Stimulated activated CD8-positive, alpha-beta memory T cell treated with anti-CD3 and anti-CD28 coated beads, Interleukin-12 subunit alpha, Interleukin-12 subunit beta, amount 100 ng/mL, for 24 hours (primary cell): ENCODE measurements at regions not wholly inside any gene's neighbourhood (a gene's known extent, or its start where the extent isn't known, plus 50 kb on each side); places are given as distances from the start of the nearest gene placed in this dataset.
"Not testable (repeated sequence)": the region's sequence is repeated elsewhere in the genome, so short reads cannot be mapped to it uniquely, and the experiment has no call there.

Experiments used
- DNase-seq: peaks from one replicate; pipeline ENCODE4 v3.0.0-alpha.2; 2020; ENCODE audit errors: extremely low read depth

DNA sequence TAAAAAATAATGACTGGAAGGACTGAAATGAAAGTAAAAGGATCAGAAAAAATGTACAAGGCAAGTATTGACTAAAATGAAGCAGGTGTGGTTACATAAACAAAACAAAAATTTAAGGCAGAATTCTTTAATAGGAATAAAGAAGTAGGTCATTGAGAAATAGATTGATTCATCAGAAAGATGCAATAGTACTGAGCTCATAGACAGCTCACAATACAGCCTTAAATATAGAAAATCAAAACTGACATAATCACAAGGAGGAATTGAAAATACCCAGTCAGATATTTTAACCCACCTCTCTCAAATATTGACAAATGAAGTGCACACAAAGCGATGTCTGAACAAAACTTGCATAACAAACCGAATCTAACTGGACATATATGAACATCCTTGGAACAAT lies 366.8 kb upstream of the DPYD start:
- DNase-seq = no peak

DNA sequence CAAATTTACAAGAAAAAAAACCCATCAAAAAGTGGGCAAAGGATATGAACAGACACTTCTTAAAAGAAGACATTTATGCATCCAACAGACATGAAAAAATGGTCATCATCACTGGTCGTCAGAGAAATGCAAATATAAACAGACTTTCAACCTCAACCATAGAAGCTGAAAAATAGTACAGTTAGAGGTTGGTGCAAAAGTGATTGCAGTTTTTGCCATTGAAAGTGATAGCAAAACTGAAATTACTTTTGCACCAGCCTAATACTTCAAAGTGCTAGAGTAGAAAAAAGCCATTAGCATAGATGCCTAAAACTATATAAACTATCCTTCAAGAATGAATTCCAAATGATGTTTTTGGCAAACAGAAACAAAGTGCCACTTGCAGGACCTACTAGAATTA lies 365.8 kb upstream of the DPYD start:
- no peak for DNase-seq

DNA sequence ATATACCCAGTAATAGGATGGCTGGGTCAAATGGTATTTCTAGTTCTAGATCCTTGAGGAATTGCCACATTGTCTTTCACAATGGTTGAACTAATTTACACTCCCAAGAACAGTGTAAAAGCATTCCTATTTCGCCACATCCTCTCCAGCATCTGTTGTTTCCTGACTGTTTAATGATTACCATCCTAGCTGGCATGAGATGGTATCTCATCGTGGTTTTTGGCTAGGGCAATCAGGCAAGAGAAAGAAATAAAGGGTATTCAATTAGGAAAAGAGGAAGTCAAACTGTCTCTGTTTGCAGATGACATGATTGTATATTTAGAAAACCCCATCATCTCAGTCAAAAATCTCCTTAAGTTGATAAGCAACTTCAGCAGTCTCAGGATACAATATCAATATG lies 364.5 kb upstream of the DPYD start:
- not testable (repeated sequence) for DNase-seq

DNA sequence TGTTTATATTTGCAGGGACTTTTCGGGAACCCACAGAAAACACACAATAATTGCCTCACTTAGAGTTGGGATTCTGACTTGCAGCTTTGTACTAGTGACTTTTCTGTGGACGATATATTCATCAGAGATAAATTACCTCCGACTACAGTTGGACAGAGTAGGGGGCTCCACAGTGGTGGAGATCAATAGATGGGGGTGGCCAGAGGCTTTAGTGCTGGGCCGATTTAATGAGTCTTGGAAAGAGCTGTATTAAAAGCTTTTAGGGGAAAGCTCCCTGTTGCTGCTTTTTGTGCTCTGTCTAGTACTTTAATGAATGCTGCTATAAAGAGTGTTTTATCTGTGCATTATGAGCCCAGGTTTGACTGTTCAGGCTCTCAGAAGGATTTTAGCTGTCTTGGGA lies 359.2 kb upstream of the DPYD start:
- DNase-seq = no peak

DNA sequence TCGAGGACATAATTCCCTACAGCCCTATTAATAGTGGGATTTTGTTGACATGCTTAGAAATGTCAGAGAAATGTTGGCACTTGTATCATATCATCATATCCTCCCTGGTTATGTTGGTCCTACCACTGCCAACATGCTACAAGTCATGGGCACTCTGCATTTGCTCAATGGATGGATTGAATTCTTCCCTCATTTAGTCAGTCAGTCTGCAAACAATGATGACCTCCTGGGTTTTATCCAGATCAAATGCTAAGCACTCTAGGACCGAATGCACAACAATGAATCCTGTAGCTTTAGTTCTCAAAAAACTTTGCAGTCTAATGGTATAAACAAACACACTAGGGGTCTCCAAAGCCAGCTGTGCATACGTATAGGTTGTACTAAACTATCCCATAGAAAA lies 357.2 kb upstream of the DPYD start:
- no peak for DNase-seq

DNA sequence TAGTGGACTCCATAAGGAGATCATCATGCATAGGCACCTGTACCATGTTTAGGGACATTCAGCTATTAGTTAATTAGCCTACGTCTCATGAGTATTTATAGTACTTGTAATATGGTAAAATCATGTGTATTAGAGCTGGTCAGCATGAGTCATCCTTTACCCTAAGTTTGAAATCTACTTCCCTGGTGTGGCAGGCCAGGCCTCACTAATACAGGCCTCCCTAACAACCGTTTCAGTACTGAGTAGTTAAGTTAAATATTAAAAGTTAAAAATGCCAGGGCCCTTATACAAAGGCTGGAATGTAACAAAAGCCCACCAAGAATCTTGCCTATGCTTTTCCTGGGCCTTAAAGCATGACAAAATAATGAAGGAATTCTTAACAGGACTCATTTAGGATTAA lies 356.3 kb upstream of the DPYD start:
- DNase-seq = no peak

DNA sequence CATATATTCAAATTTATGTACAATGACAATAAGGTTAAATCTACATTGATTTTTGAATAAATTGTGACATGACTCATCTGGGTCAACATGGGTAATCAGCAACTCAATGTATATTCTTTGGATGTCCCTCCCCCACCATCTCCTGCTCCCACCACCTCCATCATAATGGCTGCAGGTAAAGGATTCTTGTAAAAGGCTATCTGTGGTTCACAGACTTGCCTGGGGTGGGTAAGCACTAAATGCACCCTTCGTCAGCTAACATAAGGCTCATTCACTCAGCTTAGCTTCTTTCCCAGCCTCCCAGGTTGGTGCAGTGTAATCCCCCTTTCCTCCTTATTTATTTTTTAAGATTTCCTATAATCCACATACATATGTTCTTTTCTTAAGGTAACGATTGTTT lies 355.7 kb upstream of the DPYD start:
- DNase-seq = no peak

DNA sequence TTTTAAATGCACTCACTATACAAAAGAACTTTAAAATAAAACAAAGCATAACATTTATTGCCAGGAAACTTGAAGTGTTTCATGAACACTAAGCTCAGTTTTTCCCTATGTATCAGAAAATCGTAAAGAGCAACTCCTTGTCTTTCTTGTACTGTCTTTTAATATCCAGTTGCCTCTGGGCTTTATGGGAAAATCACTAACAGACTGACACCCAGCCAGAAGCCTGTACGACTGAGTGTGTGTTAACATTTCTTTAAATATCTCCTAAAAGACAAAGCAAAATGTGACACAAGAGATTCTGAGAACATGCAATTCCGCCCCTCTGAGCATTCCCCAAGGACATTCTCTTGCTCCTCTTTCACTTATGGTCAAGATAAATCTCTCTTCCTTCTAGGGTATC lies 347.5 kb upstream of the DPYD start:
- DNase-seq = no peak

DNA sequence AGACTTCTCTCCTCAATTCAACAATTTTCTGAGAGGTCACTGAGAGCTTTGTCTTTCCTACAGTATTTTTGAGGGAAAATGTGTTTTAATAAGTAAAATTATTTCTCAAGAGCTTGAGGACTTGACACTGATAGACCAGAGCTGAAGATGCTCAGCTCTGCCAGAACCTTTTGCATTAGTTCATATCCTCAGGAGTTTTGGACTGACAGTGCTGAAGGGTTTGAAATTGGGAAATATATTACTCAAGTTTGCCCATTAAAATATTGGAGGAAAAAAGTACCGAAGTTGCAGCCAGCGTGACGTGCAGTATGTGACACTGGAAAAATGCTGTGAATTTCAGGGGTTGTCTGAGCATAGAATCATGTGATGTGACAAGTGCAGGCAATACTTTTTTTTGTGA lies 346.6 kb upstream of the DPYD start:
- DNase-seq = no peak

DNA sequence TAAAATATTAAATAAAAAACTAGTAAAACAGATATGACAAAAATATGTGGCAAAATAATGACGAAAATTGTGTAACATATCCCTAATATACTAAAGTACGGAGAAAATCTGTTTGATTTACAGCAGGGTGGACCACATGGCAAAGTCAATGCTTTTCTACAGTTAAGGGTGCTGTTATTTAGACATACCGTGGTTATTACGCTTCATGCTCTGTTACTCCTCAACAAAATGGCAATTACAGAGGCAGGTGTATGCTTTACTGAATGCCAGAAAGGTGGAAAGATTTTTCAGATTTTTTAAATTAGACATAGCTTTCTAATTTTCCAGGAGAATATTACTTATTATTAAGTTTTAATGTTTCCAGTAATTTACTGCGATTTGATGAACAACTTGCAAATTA lies 343.9 kb upstream of the DPYD start:
- DNase-seq = no peak

DNA sequence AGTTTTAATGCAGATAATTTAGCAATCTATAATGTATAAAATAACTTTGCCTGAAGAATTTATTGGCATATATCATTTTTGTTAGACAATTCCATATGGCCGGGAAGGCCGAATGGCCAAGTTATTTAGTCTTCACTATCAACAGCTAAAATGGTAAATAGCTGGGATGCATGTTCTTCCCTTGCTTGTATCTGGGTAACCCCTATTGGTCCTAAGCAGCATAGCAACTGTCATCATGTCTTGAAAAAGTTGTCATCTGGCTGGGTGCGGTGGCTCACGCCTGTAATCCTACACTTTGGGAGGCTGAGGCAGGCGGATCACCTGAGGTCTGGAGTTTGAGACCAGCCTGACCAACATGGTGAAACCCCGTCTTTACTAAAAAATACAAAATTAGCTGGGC lies 340.0 kb upstream of the DPYD start:
- no peak for DNase-seq

DNA sequence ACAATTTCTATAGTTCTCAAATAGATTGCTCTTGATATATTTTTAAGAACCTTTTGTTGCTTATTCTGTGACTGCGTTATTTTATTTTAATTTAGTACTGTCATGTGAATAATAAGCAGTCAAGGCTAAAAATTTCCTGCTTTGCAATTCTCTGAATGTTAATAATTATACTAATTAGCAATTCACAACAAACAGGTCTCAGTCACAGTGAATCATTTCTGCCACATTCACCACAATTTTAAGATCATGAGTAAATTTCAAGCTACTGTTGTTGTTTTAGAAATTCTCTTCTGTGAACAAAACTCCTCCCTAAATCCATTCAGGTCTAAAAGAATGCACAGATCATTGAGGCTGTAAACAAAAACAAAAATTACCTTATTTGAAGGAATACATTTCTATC lies 339.6 kb upstream of the DPYD start:
- no peak for DNase-seq

DNA sequence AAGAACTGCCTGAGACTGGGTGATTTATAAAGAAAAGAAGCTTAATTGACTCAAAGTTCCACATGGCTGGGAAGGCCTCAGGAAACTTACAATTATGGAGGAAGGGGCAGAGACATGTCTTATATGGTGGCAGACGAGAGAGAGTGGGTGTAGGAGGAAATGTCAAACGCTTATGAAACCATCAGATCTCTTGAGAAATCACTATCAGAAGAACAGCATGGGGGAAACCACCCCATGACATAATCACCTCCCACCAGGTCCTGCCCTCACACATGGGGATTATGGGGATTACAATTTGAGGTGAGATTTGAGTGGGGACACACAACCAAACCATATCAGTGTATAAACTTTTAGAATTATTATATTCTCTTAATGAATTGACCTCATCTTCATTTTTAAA lies 335.9 kb upstream of the DPYD start:
- no peak for DNase-seq

DNA sequence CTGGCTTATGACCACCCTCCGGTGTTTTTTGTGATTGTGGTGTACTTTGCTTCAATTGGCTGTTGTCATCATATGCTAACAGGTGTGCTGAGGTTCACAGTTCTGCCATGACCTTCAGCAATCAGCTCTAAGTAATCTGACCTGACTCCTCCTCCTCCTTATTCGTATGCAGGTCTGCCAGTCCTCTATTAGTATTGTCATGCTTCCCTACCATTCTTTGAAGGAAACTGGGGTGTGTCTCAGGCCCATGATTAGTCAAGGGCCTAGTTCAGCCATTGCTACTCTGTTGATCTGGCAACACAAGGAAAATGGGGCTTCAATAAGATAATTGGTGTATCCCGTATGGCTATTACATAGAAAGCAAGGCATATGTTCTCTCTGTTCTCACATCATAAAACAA lies 332.3 kb upstream of the DPYD start:
- DNase-seq = no peak

DNA sequence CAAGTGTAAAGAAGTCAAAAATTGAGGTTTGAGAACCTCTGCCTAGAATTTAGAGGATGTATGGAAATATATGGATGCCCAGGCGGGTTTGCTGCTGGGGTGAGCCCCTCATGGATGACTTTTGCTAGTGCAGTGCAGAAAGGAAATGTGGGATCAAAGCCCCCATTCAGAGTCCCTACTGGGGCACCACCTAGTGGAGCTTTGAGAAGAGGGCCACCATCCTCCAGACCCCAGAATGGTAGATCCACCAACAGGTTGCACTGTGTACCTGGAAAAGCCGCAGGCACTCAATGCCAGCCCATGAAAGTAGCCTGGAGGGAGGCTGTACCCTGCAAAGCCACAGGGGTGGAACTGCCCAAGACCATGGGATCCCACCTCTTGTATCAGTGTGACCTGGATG lies 330.7 kb upstream of the DPYD start:
- no peak for DNase-seq

DNA sequence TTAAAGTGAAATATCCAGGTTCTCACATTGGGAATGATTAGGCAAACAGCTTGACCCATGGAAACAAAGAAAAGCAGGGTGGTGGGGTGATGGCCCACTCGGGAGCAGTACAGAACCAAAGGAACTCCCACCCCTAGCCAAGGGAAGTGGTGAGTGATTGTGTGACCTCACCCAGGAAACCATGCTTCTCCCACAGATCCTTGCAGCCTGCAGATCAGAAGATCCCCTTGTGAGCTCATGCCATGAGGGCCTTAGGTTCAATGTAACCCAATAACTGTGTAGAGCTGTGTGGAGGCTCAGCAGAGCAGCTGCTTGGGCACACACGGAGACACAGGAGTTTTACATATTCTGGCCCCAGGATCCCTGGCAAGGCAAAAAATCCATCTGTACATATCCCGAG lies 311.8 kb upstream of the DPYD start:
- no peak for DNase-seq

DNA sequence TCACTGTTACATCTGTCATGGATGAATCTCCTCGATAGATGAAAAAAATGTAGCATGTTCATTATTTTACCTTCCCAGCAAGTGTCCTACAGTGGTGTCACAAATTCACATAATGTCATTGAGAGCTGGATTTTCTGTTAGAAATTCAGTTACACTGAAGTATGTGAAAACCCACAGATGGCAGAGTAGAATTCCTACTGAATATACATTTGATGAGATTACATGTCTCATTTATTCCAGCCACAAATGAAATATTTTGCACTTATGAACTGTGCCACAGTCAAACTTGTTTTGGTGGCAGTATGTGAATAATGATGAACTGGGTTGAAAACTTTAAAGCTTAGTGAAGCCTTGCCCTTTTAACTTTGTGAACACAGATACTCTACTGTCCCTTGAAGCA lies 301.9 kb upstream of the DPYD start:
- DNase-seq = no peak

DNA sequence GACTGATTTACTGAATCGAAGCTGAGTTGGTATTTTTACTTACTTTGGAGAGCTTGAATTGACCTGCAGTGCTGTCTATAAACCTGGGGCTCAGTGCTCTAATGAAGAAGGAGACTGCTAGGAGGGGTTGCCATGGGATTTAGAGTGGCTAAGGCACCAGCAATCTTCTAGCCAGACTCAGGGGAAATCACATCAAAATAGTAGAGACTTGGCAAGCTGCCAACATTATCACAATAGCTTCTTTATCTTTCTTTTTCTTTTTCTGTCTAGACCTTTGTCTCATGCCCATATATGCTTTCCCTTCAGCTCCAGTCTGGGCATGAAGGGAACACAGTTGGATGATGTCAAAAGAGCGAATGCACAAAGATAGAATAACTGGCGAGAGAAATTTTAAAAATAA lies 301.1 kb upstream of the DPYD start:
- DNase-seq = no peak

DNA sequence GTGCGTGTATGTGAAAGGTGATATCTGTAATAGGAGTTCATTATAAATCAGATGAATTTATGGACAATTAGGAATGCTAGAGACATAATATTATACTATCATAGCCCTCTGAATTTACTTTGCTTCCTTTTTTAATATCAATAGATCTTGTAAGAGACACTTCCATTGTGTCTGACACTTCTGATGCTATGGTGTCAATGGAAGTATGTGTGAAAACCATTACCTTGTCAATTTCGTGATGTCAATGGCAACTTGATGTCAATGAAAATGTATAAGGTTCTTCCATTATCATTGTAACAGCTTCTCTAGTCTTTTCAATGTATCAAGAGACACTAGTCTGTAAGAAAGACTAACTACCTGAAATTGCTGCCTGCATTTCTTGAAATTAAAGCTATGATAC lies 296.8 kb upstream of the DPYD start:
- no peak for DNase-seq

DNA sequence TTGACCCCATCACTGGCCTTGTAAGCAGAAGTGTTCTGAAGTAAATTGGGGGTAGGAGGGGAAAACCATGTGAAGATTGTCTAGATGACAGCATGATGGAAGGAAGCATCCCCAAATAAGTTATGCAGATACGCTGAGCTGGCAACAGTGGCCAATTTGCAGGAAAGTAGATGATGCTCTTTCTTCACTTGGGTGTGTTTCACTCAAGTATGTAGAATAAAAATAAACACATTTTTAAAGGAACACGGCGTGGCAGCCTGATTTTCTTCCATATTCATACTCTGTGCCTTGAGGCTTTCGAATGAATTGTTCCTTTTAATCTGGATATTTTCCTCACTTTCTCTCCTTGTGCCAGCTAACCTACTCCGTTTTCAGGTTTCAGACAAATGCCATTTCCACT lies 295.5 kb upstream of the DPYD start:
- DNase-seq = no peak

DNA sequence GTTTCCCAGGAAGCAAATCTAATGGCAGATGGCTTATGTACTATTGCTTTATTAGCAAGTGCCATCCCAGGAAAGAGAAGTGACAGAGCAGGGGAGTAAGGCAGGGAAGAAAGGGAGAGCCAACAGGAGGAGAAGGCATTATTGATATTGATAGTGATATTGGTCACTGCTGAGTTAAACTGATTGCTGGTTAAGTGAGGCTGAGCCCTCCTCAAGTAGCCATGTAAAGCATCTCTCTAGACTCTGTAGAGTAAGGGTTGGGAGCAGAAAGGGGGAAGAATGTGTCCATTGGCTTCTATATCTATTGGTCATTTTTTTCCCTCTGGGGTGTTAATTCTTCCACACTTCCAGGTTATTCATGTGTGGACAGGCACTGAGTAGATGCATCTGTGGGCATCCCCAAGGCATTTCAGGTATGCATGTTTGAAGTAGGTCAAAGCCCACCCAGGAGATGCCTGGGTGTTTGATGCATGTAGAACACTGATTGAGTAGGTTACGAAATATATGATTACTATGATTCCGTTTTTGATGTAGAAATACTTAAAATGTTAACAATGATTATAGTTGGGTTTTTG lies 290.5 kb upstream of the DPYD start:
- DNase-seq = no peak

DNA sequence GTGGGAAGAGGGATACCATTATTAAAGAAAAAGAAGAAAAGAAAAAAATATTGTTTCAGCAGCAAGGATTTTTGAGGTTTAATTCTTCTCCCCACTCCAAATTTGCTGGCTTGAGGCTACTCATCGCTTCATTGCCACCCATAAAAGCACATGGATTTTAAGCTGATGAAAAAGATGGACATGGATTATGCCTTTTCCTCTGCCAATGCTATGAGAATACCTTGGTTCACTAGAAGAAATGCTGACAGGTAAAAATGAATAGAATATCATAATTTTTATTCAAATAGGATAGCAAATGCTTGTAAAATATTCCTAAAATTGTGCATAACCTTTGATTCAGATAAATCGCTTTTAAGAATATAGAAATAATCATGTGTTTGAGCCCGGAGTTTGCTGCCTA lies 289.7 kb upstream of the DPYD start:
- no peak for DNase-seq

DNA sequence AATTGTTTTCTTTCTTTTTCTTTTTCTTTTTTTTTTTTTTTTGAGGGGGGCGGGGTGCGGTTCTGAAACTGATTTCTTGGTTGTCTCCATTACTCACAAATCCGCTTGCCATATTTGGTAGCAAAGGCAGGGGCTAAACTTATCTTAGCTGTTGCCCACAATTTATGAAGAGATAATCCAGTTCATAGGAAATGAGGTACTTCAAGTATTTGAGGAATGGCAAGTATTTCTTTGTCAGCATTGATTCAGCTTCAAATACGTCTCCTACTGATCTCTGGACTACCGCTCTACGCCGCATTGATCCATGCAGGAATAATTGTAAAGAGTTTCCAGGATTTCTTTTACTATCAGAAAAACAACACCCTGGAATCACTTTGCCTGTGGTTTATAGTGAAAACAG lies 289.2 kb upstream of the DPYD start:
- DNase-seq = no peak

DNA sequence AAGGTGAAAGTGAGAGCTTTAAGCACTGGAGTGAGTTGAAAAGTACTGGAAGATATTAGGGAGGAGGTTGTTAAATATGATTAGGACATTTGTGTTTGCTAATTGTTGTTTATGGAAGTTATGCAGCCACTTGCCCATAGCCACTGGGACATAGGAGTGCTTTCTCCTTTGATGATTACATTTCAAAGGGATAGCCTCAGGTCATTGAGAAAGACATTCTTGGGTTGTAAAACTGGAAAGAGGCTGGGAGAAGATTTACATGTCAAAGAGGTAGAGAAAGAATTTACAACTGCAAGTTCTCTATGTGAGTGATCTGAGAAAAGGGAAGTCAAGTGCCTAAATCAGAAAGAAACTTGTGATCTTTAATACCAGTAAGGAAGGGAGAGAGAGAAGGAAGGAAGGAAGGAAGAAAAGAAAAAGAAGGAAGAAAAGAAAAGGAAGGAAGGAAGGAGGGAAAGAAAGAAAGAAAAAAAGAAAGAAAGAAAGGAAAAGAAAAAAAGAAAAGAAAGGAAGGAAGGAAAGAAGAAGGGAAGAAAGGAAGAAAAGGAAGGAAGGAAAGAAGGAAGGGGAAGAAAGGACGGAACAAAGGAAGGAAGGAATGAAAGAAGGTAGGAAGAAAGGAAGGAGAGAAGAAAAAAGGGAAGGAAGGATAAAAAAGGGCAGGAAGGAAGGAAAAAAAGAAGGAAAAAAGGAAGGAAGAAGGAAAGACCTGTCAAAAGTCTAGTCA lies 284.6 kb upstream of the DPYD start:
- no peak for DNase-seq
